Liver (tissue), 2 donors: ENCODE measurements at regions not wholly inside any gene's neighbourhood (a gene's known extent, or its start where the extent isn't known, plus 50 kb on each side); places are given as distances from the start of the nearest gene placed in this dataset.

Experiments
- CTCF ChIP-seq: fragments of 150-350 bp; IDR thresholded peaks from 2 replicates; pipeline ENCODE4 v1.5.1; 2017; ENCODE audit warnings: improper control_type of control experiment, low read depth, low read length; ENCODE audit not compliant: missing input control
- REST ChIP-seq: IDR thresholded peaks from 2 replicates; pipeline ENCODE4 v1.6.1; 2016; ENCODE audit warnings: antibody characterized with exemption, mild to moderate bottlenecking
- ZBTB33 ChIP-seq: IDR thresholded peaks from 2 replicates; pipeline ENCODE4 v1.6.1; 2016; ENCODE audit warnings: antibody characterized with exemption
- donor health status: healthy.

GRCh38 chr13:105112561-105112960, 1422.9 kb downstream of the EFNB2 start:
- TF ChIP-seq CTCF (no peak), REST (no peak), ZBTB33 (no peak)
